C4-2B (cell line): ENCODE measurements at regions not wholly inside any gene's neighbourhood (a gene's known extent, or its start where the extent isn't known, plus 50 kb on each side); places are given as distances from the start of the nearest gene placed in this dataset.

Experiments
- H3K27ac ChIP-seq: fragments of 450-650 bp; 2 replicates; pipeline ENCODE4 v1.5.1; 2017
- CTCF ChIP-seq: fragments of 450-650 bp; conservative IDR thresholded peaks from 2 replicates; pipeline ENCODE4 v1.5.1; 2017; ENCODE audit warnings: mild to moderate bottlenecking
- ZFX ChIP-seq: fragments of 450-650 bp; IDR thresholded peaks from 2 replicates; pipeline ENCODE4 v1.6.1; 2017

- no peak overlapping the region for H3K27ac ChIP-seq
These were observed 60.9 kb upstream of the ABL1 start for GRCh38 chr9:130774183-130774582.

GRCh38 chr9:130775336-130775991, 59.6 kb upstream of the ABL1 start:
- TF ChIP-seq CTCF (no peak), ZFX (no peak)
- no peak overlapping the region for H3K27ac ChIP-seq

More at GRCh38 chr9:130774183-130774582, 60.9 kb upstream of the ABL1 start:
- TF ChIP-seq CTCF (no peak), ZFX (no peak)

- no peak for TF ChIP-seq ZFX
- H3K27ac ChIP-seq, result no peak overlapping the region
These were observed 55.8 kb upstream of the ABL1 start for GRCh38 chr9:130779153-130779855.

- H3K27ac ChIP-seq, result no peak overlapping the region
- TF ChIP-seq CTCF (no peak), ZFX (no peak)
These were observed 54.6 kb upstream of the ABL1 start for GRCh38 chr9:130780415-130780814.

GRCh38 chr9:130780865-130781504, 54.1 kb upstream of the ABL1 start:
- TF ChIP-seq ZFX, result no peak
- no peak for TF ChIP-seq CTCF
- no peak overlapping the region for H3K27ac ChIP-seq

- H3K27ac ChIP-seq, result no peak overlapping the region
- TF ChIP-seq ZFX (no peak), CTCF (no peak)
These were observed 53.5 kb upstream of the ABL1 start for GRCh38 chr9:130781569-130781968.

- no peak overlapping the region for H3K27ac ChIP-seq
- TF ChIP-seq CTCF (no peak), ZFX (no peak)
These were observed 52.0 kb upstream of the ABL1 start for GRCh38 chr9:130782886-130783530.
